Sigmoid colon (tissue), 6 donors: ENCODE measurements at regions not wholly inside any gene's neighbourhood (a gene's known extent, or its start where the extent isn't known, plus 50 kb on each side); places are given as distances from the start of the nearest gene placed in this dataset.

Experiments
- DNase-seq: peaks from one replicate; pipeline ENCODE4 v3.0.0-alpha.2; 2019
- H3K27ac ChIP-seq, 4 donors: fragments of 200-600 bp; sonication (generic); one replicate each; pipeline ENCODE4 v1.5.1; 2016 to 2019; ENCODE audit warnings: mild to moderate bottlenecking in 1 of 4
- H3K27me3 ChIP-seq, 3 donors: fragments of 200-600 bp; sonication (generic); one replicate each; pipeline ENCODE4 v1.5.1; 2019; ENCODE audit warnings: mild to moderate bottlenecking in 1 of 3
- H3K36me3 ChIP-seq, 4 donors: fragments of 200-600 bp; sonication (generic); one replicate each; pipeline ENCODE4 v1.5.1; 2016 to 2019
- H3K4me1 ChIP-seq, 4 donors: fragments of 200-600 bp; sonication (generic); one replicate each; pipeline ENCODE4 v1.5.1; 2017 to 2019
- H3K4me3 ChIP-seq, 4 donors: fragments of 200-600 bp; sonication (generic); one replicate each; pipeline ENCODE4 v1.5.1; 2017 to 2019; ENCODE audit warnings: mild to moderate bottlenecking in 2 of 4, moderate library complexity in 1 of 4
- H3K9me3 ChIP-seq, 4 donors: fragments of 200-600 bp in 3 of 4; sonication (generic) in 3 of 4; one replicate each; pipeline versions ENCODE4 v1.5.1 to v1.6.1; 2013 to 2019
- CTCF ChIP-seq, 4 experiments: fragments of 450-650 bp in 3 of 4; fragments of 200-600 bp in 1 of 4; IDR thresholded peaks; one replicate each; pipeline ENCODE4 v1.5.1; 2016 to 2019; ENCODE audit warnings: antibody characterized with exemption in 4 of 4, mild to moderate bottlenecking in 3 of 4, moderate library complexity in 2 of 4
- EP300 ChIP-seq, 4 donors: sonication (generic); formaldehyde crosslinking; IDR thresholded peaks; one replicate each; pipeline ENCODE4 v1.6.1; 2017; ENCODE audit warnings: antibody characterized with exemption in 4 of 4
- POLR2A ChIP-seq, 2 donors: fragments of 450-650 bp; IDR thresholded peaks; one replicate each; pipeline ENCODE4 v1.6.1; 2016; ENCODE audit warnings: antibody characterized with exemption in 2 of 2, mild to moderate bottlenecking in 2 of 2, moderate library complexity in 2 of 2
- POLR2AphosphoS5 ChIP-seq, 4 donors: sonication (generic); formaldehyde crosslinking; IDR thresholded peaks; one replicate each; pipeline ENCODE4 v1.6.1; 2017; ENCODE audit warnings: antibody characterized with exemption in 4 of 4
- WGBS, 2 donors: extraction: QIAGEN DNeasy Blood & Tissue Kit; methylation state at CpG; one replicate each; pipeline ENCODE4 v1.1.7; 2013; 5-methylcytosine and 5-hydroxymethylcytosine counted together
- intact Hi-C: fragments of 100-400 bp; cut with DNase I; formaldehyde crosslinking; loops from one replicate; pipeline ENCODE4 v1.15.1; 2023
- donor health status: healthy with polysubstance abuse.
- donor health status: healthy.

- Histone ChIP-seq H3K4me3 (no peak overlapping the region), H3K4me1 (no peaks in the 10 kb centered on the region), H3K27ac (no peak overlapping the region), H3K9me3 (no peaks in the 10 kb centered on the region), H3K36me3 (no peaks in the 10 kb centered on the region), H3K27me3 (no peaks in the 10 kb centered on the region)
- no peak for DNase-seq
- TF ChIP-seq EP300 (IDR thresholded peaks at IDR 0.05) (no peak), POLR2AphosphoS5 (IDR thresholded peaks at IDR 0.05) (no peak)
- 91 to 92% methylated on average over 8 of the region's 8 CpGs for WGBS, 2 donors
- intact Hi-C loops, result no loop called here
These were observed 360.0 kb downstream of the QKI start for GRCh38 chr6:163774485-163774884.

GRCh38 chr6:163773646-163774045 lies 359.1 kb downstream of the QKI start:
- DNase-seq, result no peak
- Histone ChIP-seq H3K4me1 (no peaks in the 10 kb centered on the region), H3K36me3 (no peaks in the 10 kb centered on the region), H3K9me3 (no peaks in the 10 kb centered on the region), H3K27ac (no peak overlapping the region), H3K27me3 (no peaks in the 10 kb centered on the region), H3K4me3 (no peak overlapping the region)
- TF ChIP-seq EP300 (IDR thresholded peaks at IDR 0.05) (no peak), POLR2A (IDR thresholded peaks at IDR 0.05) (no peak), CTCF (IDR thresholded peaks at IDR 0.05) (no peak), POLR2AphosphoS5 (IDR thresholded peaks at IDR 0.05) (no peak)
- WGBS, 2 donors, result 37 to 79% methylated on average over 4 of the region's 4 CpGs
- intact Hi-C loops, result no loop called here

- H3K9me3 ChIP-seq, result no peaks in the 10 kb centered on the region
- no peak for DNase-seq
- no peak overlapping the region for H3K4me3 ChIP-seq
- WGBS, 2 donors, result 87 to 90% methylated on average over 1 of the region's 1 CpG
- intact Hi-C loops, result no loop called here
- H3K27ac ChIP-seq, result no peak overlapping the region
- H3K27me3 ChIP-seq, result no peaks in the 10 kb centered on the region
- H3K4me1 ChIP-seq, result no peaks in the 10 kb centered on the region
- H3K36me3 ChIP-seq, result no peaks in the 10 kb centered on the region
- TF ChIP-seq CTCF (IDR thresholded peaks at IDR 0.05) (no peak), POLR2A (IDR thresholded peaks at IDR 0.05) (no peak), POLR2AphosphoS5 (IDR thresholded peaks at IDR 0.05) (no peak), EP300 (IDR thresholded peaks at IDR 0.05) (no peak)
These were observed 358.2 kb downstream of the QKI start for GRCh38 chr6:163772701-163773100.

- no peak for DNase-seq
- no peaks in the 10 kb centered on the region for H3K4me1 ChIP-seq
- no peaks in the 10 kb centered on the region for H3K9me3 ChIP-seq
- intact Hi-C loops, result no loop called here
- no peaks in the 10 kb centered on the region for H3K36me3 ChIP-seq
- no peak overlapping the region for H3K4me3 ChIP-seq
- WGBS, 2 donors, result 10 to 42% methylated on average over 1 of the region's 1 CpG
- H3K27ac ChIP-seq, result no peak overlapping the region
- H3K27me3 ChIP-seq, result no peaks in the 10 kb centered on the region
- TF ChIP-seq POLR2A (IDR thresholded peaks at IDR 0.05) (no peak), CTCF (IDR thresholded peaks at IDR 0.05) (no peak), POLR2AphosphoS5 (IDR thresholded peaks at IDR 0.05) (no peak), EP300 (IDR thresholded peaks at IDR 0.05) (no peak)
These were observed 356.7 kb downstream of the QKI start for GRCh38 chr6:163771180-163771579.

GRCh38 chr6:163768905-163769304 lies 354.4 kb downstream of the QKI start:
- TF ChIP-seq POLR2AphosphoS5 (IDR thresholded peaks at IDR 0.05) (no peak), POLR2A (IDR thresholded peaks at IDR 0.05) (no peak), EP300 (IDR thresholded peaks at IDR 0.05) (no peak), CTCF (IDR thresholded peaks at IDR 0.05) (no peak)
- Histone ChIP-seq H3K4me1 (peaks cover 0 to 10% (median 8%) of the 10 kb centered on the region in 4 donors), H3K27me3 (no peaks in the 10 kb centered on the region), H3K36me3 (no peaks in the 10 kb centered on the region), H3K4me3 (no peak overlapping the region), H3K27ac (no peak overlapping the region), H3K9me3 (no peaks in the 10 kb centered on the region)
- intact Hi-C loops, result no loop called here
- DNase-seq, result no peak
